Nephron progenitor cell (in vitro differentiated cells): ENCODE measurements at regions not wholly inside any gene's neighbourhood (a gene's known extent, or its start where the extent isn't known, plus 50 kb on each side); places are given as distances from the start of the nearest gene placed in this dataset.

Experiments used
- DNase-seq: peaks from one replicate; pipeline ENCODE4 v3.0.0; 2021
- H3K27ac Mint-ChIP-seq: 2 replicates; pipeline ENCODE4 v1.8.0; 2021; ENCODE audit warnings: mild to moderate bottlenecking, moderate library complexity, mixed read lengths
- H3K27me3 Mint-ChIP-seq: 2 replicates; pipeline ENCODE4 v1.8.0; 2021; ENCODE audit warnings: mild to moderate bottlenecking, low read depth, mixed read lengths; ENCODE audit not compliant: poor library complexity
- H3K36me3 Mint-ChIP-seq: 2 replicates; pipeline ENCODE4 v1.8.0; 2021; ENCODE audit warnings: low read depth, mixed read lengths
- H3K4me1 Mint-ChIP-seq: 2 replicates; pipeline ENCODE4 v1.8.0; 2021; ENCODE audit warnings: mixed read lengths
- H3K4me3 Mint-ChIP-seq: 2 replicates; pipeline ENCODE4 v1.8.0; 2021; ENCODE audit warnings: mild to moderate bottlenecking, moderate library complexity, mixed read lengths
- H3K9me3 Mint-ChIP-seq: 2 replicates; pipeline ENCODE4 v1.8.0; 2021; ENCODE audit warnings: mild to moderate bottlenecking, moderate library complexity, mixed read lengths
- TF ChIP-seq, protein P1 (sequence below): fragments of 200-600 bp; sonication (generic); IDR thresholded peaks from 2 replicates; pipeline ENCODE4 v1.5.0; 2021; ENCODE audit warnings: antibody characterized with exemption

DNA sequence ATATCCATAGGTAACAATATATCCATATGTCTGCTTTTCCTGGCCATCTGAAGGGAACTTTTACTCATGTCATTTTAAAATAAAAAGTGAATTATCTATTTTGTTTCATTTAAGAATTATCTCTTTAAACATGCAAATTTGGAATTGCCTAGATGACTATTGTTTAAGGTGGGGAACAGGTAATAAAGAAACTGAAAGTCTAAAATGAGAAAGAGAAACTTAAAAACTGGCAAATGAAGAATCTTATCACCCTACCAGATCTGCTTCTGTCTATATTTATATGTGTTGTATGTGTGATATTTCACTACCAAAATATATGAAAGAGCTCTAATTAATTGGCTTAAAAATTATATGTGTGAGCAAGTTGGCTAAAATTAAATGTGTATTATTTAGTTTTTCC is 243.2 kb upstream of the KCNH7 start:
- TF ChIP-seq, protein P1, sequence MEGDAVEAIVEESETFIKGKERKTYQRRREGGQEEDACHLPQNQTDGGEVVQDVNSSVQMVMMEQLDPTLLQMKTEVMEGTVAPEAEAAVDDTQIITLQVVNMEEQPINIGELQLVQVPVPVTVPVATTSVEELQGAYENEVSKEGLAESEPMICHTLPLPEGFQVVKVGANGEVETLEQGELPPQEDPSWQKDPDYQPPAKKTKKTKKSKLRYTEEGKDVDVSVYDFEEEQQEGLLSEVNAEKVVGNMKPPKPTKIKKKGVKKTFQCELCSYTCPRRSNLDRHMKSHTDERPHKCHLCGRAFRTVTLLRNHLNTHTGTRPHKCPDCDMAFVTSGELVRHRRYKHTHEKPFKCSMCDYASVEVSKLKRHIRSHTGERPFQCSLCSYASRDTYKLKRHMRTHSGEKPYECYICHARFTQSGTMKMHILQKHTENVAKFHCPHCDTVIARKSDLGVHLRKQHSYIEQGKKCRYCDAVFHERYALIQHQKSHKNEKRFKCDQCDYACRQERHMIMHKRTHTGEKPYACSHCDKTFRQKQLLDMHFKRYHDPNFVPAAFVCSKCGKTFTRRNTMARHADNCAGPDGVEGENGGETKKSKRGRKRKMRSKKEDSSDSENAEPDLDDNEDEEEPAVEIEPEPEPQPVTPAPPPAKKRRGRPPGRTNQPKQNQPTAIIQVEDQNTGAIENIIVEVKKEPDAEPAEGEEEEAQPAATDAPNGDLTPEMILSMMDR, result no peak
- Mint-ChIP-seq H3K4me1 (peaks cover 23% of the 10 kb centered on the region), H3K27me3 (peaks cover 4% of the 10 kb centered on the region), H3K27ac (no peak overlapping the region), H3K4me3 (no peak overlapping the region), H3K36me3 (peaks cover 9% of the 10 kb centered on the region), H3K9me3 (peaks cover 59% of the 10 kb centered on the region)
- DNase-seq, result no peak

DNA sequence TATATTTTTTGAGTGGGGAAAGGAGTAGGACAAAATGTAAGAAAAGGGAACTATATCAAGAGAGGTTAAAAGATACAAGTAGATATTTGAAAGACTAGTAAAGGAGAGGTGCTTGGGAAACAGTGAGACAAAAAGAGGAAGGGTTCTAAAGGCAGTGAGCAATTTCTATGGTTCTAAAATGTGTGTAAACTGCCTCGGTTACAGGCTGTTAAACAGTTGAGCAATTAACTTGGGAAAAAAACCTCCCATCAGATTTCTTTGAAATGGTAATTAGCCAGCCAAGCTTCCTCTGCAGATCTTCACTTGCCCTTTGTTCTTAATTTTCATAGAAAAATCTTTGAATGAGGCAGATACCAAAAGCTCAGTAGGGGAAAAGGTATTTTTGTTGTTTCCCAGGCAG is 238.7 kb upstream of the KCNH7 start:
- Mint-ChIP-seq H3K27ac (peak overlapping the region; percentile 66), H3K9me3 (peaks cover 35% of the 10 kb centered on the region)
- DNase-seq, result no peak

DNA sequence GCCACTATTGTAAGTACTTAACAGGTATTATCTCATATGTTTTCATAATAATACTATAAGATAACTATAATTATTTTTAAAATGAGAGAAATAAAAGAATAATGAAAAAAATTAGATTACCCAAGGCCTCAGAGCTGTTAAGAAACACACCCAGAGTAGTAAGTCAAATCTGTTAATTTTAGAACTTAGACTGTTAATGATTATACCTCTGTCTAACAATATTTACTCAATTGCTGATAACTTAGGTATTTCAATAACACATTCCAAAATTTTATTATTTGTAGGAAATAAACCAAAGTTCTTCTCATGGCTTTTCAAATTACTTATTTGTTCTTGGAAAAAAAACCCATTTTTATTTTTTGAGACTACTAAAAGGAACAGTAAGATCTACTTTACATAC is 227.5 kb upstream of the KCNH7 start:
- Mint-ChIP-seq H3K4me1 (no peaks in the 10 kb centered on the region), H3K4me3 (no peak overlapping the region), H3K27ac (no peak overlapping the region), H3K9me3 (peaks cover 14% of the 10 kb centered on the region), H3K36me3 (no peaks in the 10 kb centered on the region), H3K27me3 (no peaks in the 10 kb centered on the region)
- no peak for DNase-seq
- TF ChIP-seq, protein P1, result no peak

More for the DNA sequence above, 238.7 kb upstream of the KCNH7 start:
- H3K4me3 Mint-ChIP-seq, result no peak overlapping the region
- H3K27me3 Mint-ChIP-seq, result no peaks in the 10 kb centered on the region
- H3K36me3 Mint-ChIP-seq, result no peaks in the 10 kb centered on the region
- H3K4me1 Mint-ChIP-seq, result peaks cover 14% of the 10 kb centered on the region
- TF ChIP-seq, protein P1, result no peak

DNA sequence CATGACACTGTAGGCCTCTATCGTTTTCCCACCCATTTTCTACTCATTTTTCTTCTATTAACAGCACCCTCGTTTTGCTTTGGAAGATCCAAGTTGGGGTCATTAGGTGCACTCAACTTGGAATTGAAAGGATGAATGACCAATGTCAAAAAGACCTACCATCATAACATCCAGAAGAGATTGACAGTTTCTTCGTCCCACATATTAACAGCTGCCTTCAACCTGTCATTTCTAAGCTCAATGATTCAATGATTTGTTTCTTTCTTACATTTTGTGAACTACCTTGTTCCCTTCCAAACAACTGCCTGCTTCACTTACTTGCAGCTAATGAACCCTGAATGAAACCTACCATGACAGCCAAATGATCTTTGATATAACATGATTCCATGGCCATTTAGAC is 224.0 kb upstream of the KCNH7 start:
- H3K27ac Mint-ChIP-seq, result no peak overlapping the region

DNA sequence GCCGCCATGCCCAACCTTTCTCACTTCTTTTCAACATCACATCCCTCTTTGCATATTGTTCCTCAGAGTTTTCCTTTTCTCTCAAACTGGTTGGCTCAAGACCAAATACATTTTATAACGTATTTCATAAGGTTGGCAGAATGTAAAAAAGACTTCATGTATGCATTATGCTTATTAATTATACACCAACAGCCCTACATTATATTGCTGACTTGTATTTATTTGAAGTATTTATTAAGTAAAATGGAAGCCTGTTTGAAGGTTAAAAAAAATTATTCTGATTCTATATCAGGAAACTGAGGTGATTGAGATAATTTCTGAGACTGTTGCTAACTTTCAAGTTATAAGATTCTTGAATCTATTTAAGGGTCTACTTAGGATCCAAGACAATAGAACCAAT is 208.0 kb upstream of the KCNH7 start:
- no peak overlapping the region for H3K27ac Mint-ChIP-seq
- TF ChIP-seq, protein P1, result no peak
- no peaks in the 10 kb centered on the region for H3K36me3 Mint-ChIP-seq
- no peaks in the 10 kb centered on the region for H3K9me3 Mint-ChIP-seq
- no peak overlapping the region for H3K4me3 Mint-ChIP-seq
- DNase-seq, result no peak
- peaks cover 5% of the 10 kb centered on the region for H3K4me1 Mint-ChIP-seq
- H3K27me3 Mint-ChIP-seq, result peaks cover 3% of the 10 kb centered on the region

More for the DNA sequence above, 224.0 kb upstream of the KCNH7 start:
- TF ChIP-seq, protein P1, result no peak
- Mint-ChIP-seq H3K36me3 (no peaks in the 10 kb centered on the region), H3K4me1 (no peaks in the 10 kb centered on the region), H3K27me3 (no peaks in the 10 kb centered on the region), H3K9me3 (peaks cover 7% of the 10 kb centered on the region), H3K4me3 (no peak overlapping the region)
- no peak for DNase-seq

DNA sequence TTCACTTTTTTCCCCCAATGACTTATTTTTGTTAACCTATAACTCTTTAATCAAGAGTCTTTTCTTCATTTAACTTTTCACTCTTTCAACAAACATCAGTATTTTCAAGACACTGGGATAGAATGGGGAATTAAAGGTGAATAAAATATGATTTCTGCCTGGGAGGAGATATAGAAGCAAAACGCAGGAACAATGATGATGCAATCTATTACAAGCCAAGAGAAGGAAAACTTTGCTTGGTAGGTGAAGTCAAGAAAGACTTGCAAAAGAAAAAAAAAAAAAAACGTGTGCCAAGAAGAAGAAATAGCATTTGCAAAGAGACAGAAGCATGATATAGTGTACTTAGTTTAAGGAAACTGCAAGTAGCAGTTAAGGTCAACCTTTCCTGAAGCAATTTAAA is 207.3 kb upstream of the KCNH7 start:
- H3K4me3 Mint-ChIP-seq, result no peak overlapping the region
- no peaks in the 10 kb centered on the region for H3K9me3 Mint-ChIP-seq
- peaks cover 3% of the 10 kb centered on the region for H3K27me3 Mint-ChIP-seq
- no peak for DNase-seq
- H3K27ac Mint-ChIP-seq, result no peak overlapping the region
- peaks cover 5% of the 10 kb centered on the region for H3K4me1 Mint-ChIP-seq
- TF ChIP-seq, protein P1, result no peak
- H3K36me3 Mint-ChIP-seq, result no peaks in the 10 kb centered on the region
